Caco-2 (cell line): ENCODE measurements at regions not wholly inside any gene's neighbourhood (a gene's known extent, or its start where the extent isn't known, plus 50 kb on each side); places are given as distances from the start of the nearest gene placed in this dataset.

Source experiments
- BruUV-seq: library from RNA; stranded (reverse); fragments of 400-500 nt; replicated peaks from 2 replicates; lab custom pipeline; 2021; lab: Mats Ljungman, UMichigan
- CTCF ChIA-PET: fragments of 300-600 bp; sonication (Branson Sonifier 250); formaldehyde crosslinking; loops from one replicate; lab custom pipeline; 2022; ENCODE audit warnings: antibody characterized with exemption; lab: Charles Lee
- POLR2A ChIA-PET: fragments of 300-600 bp; sonication (Branson Sonifier 250); formaldehyde crosslinking; loops from one replicate; lab custom pipeline; 2022; ENCODE audit warnings: antibody characterized with exemption; lab: Charles Lee
- DNase-seq, 2 experiments: peaks; one replicate each; pipeline versions ENCODE4 v3.0.0 to v3.0.0-alpha.2; 2020 to 2022
- H3K27me3 ChIP-seq: replicated peaks from 2 replicates; pipeline ENCODE4 v1.6.0; 2011; ENCODE audit warnings: low read length; ENCODE audit not compliant: control insufficient read depth, insufficient read depth
- H3K36me3 ChIP-seq: 2 replicates; pipeline ENCODE4 v1.5.1; 2011; ENCODE audit warnings: low read length; ENCODE audit not compliant: control insufficient read depth, insufficient read depth
- H3K4me1 ChIP-seq: fragments of 250-450 bp; sonication (Bioruptor Pico); 2 replicates; pipeline ENCODE4 v1.5.1; 2020; ENCODE audit warnings: mild to moderate bottlenecking
- H3K4me3 ChIP-seq: 2 replicates; pipeline ENCODE4 v1.5.1; 2011; ENCODE audit warnings: low read depth, mild to moderate bottlenecking, control low read depth, low read length
- H3K9me3 ChIP-seq: fragments of 250-450 bp; sonication (Bioruptor Pico); 2 replicates; pipeline ENCODE4 v1.5.1; 2020; ENCODE audit warnings: mild to moderate bottlenecking, moderate library complexity
- H3K27ac Mint-ChIP-seq: one replicate; pipeline ENCODE4 v1.8.0; 2022; ENCODE audit warnings: mixed read lengths; ENCODE audit not compliant: unreplicated experiment
- H3K27me3 Mint-ChIP-seq: one replicate; pipeline ENCODE4 v1.8.0; 2022; ENCODE audit warnings: mixed read lengths; ENCODE audit not compliant: insufficient read depth, unreplicated experiment
- H3K36me3 Mint-ChIP-seq: one replicate; pipeline ENCODE4 v1.8.0; 2022; ENCODE audit warnings: mild to moderate bottlenecking, mixed read lengths; ENCODE audit not compliant: insufficient read depth, unreplicated experiment
- H3K4me1 Mint-ChIP-seq: one replicate; pipeline ENCODE4 v1.8.0; 2022; ENCODE audit warnings: low read depth, mixed read lengths; ENCODE audit not compliant: unreplicated experiment
- H3K4me3 Mint-ChIP-seq: one replicate; pipeline ENCODE4 v1.8.0; 2022; ENCODE audit warnings: mild to moderate bottlenecking, moderate library complexity, mixed read lengths; ENCODE audit not compliant: unreplicated experiment
- H3K9me3 Mint-ChIP-seq: one replicate; pipeline ENCODE4 v1.8.0; 2022; ENCODE audit warnings: mixed read lengths; ENCODE audit not compliant: unreplicated experiment
- intact Hi-C: fragments of 100-400 bp; cut with micrococcal nuclease; formaldehyde crosslinking; loops from one replicate; pipeline ENCODE4 v1.10.0; 2022; ENCODE audit not compliant: unreplicated experiment
- TF ChIP-seq, protein P1 (sequence below), 2 experiments: fragments of 200-600 bp in 1 of 2; IDR thresholded peaks; 1 replicate in 1 of 2; 2 replicates in 1 of 2; pipeline versions ENCODE4 v1.5.1 to v1.8.0; 2011 to 2022; ENCODE audit warnings: antibody characterized with exemption in 1 of 2, control low read depth in 1 of 2, inconsistent platforms in 1 of 2, low read depth in 1 of 2, low read length in 1 of 2, mild to moderate bottlenecking in 1 of 2, moderate library complexity in 1 of 2; ENCODE audit not compliant: insufficient read depth in 1 of 2, severe bottlenecking in 1 of 2, unreplicated experiment in 1 of 2

DNA sequence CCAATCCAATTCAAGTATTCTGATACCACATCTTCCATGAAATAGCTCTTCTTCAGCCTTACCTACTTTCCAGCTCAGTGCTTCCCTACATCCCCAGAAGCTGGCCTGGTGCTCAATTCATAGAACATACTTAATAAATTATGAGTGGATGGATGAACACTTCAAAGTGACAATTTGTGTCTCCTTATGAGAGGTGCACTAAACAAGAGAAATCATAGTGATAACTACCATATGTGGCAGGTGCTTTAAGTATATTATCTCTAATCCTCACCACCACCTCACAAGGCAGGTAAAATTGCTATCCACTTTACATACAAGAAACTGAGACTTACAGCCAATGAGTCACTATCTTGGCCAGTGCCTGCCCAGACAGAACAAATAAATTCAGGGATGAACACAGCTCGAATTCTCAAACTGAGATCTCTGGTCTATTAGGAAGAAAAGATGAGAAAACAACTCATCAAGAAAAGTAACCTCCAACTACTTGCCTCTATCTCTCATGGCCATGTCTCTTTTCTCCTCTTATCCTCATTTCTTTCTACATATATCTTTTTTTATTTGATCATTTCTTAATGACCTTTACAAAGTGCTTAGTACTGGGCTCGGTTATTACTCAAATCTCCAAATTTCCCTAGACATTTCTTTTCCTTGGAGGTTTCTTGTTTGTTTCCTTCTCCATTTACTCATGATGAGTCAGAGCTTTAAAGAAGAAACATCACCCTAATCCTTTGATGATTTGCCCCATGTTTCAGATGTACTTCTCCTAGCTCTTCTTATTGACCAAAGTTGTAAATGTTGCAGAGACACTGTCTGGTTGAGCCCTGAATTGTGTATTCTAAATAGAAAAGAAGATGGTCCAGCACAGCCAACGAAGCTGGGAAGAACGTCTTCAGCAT, 161.5 kb downstream of the RPS29 start:
- Mint-ChIP-seq H3K27me3 (peaks cover 21% of the 10 kb centered on the region), H3K27ac (no peak overlapping the region), H3K4me1 (peaks cover 5% of the 10 kb centered on the region), H3K4me3 (no peak overlapping the region), H3K9me3 (no peaks in the 10 kb centered on the region), H3K36me3 (no peaks in the 10 kb centered on the region)
- intact Hi-C loops = no loop called here
- DNase-seq = no peak
- ChIA-PET CTCF (no interaction called here), POLR2A (no interaction called here)
- TF ChIP-seq, protein P1, sequence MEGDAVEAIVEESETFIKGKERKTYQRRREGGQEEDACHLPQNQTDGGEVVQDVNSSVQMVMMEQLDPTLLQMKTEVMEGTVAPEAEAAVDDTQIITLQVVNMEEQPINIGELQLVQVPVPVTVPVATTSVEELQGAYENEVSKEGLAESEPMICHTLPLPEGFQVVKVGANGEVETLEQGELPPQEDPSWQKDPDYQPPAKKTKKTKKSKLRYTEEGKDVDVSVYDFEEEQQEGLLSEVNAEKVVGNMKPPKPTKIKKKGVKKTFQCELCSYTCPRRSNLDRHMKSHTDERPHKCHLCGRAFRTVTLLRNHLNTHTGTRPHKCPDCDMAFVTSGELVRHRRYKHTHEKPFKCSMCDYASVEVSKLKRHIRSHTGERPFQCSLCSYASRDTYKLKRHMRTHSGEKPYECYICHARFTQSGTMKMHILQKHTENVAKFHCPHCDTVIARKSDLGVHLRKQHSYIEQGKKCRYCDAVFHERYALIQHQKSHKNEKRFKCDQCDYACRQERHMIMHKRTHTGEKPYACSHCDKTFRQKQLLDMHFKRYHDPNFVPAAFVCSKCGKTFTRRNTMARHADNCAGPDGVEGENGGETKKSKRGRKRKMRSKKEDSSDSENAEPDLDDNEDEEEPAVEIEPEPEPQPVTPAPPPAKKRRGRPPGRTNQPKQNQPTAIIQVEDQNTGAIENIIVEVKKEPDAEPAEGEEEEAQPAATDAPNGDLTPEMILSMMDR (IDR thresholded peaks at IDR 0.05; ENCODE audit: insufficient read depth in 1 of 2, low read depth in 1 of 2, low read length in 1 of 2, severe bottlenecking in 1 of 2, unreplicated experiment in 1 of 2) = no peak
- Histone ChIP-seq H3K36me3 (no peaks in the 10 kb centered on the region), H3K4me1 (no peaks in the 10 kb centered on the region), H3K9me3 (no peaks in the 10 kb centered on the region), H3K4me3 (no peak overlapping the region), H3K27me3 (no peaks in the 10 kb centered on the region)
- no TSS peak for BruUV-seq

DNA sequence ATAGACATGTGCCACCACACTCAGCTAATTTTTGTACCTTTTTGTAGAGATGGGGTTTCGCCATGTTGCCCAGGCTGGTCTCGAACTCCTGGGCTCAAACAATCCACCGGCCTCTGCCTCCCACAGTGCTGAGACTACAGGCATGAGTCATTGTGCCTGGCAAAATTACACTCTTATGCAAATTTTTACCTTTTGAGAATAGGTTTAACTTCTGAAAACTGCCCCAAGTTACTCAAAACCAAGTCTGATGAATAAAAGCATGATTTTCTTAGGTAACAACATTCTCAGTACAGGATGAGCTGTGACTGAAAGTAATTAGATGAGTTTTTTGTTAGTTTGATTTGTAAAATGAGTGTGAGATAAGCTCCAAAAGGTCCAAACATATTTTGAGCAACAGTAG, 166.0 kb downstream of the RPS29 start:
- Histone ChIP-seq H3K4me1 (no peaks in the 10 kb centered on the region), H3K4me3 (no peak overlapping the region), H3K36me3 (no peaks in the 10 kb centered on the region), H3K27me3 (no peaks in the 10 kb centered on the region), H3K9me3 (no peaks in the 10 kb centered on the region)
- H3K4me1 Mint-ChIP-seq = peaks cover 3% of the 10 kb centered on the region
- H3K27ac Mint-ChIP-seq = no peak overlapping the region
- ChIA-PET POLR2A (no interaction called here), CTCF (no interaction called here)
- intact Hi-C loops = no loop called here
- DNase-seq = no peak
- TF ChIP-seq, protein P1 (IDR thresholded peaks at IDR 0.05; ENCODE audit: insufficient read depth in 1 of 2, low read depth in 1 of 2, low read length in 1 of 2, severe bottlenecking in 1 of 2, unreplicated experiment in 1 of 2) = no peak
- no TSS peak for BruUV-seq
- no peaks in the 10 kb centered on the region for H3K36me3 Mint-ChIP-seq
- H3K9me3 Mint-ChIP-seq = no peaks in the 10 kb centered on the region
- peaks cover 21% of the 10 kb centered on the region for H3K27me3 Mint-ChIP-seq
- no peak overlapping the region for H3K4me3 Mint-ChIP-seq

DNA sequence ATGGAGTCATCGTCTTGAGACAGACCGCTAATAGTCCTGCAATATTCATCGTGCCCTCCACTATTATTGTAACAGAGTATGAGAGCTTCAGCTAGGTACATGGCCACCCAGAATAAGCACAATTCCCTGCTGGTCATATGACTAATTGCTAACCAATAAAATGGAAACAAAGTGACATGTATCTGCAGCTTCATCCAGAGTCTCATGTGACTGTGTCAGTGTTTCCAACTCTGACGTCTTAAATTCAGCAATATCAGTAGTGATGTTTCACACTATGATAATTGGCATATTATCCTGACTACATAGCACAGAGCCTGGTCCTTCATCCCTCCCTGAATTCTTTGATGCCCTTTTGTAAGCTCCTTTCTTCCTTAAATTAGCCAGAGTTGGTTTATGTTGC, 167.4 kb downstream of the RPS29 start:
- ChIA-PET CTCF (no interaction called here), POLR2A (no interaction called here)
- H3K27ac Mint-ChIP-seq = no peak overlapping the region
- H3K27me3 ChIP-seq = no peaks in the 10 kb centered on the region
- no peak overlapping the region for H3K4me3 Mint-ChIP-seq
- H3K36me3 Mint-ChIP-seq = no peaks in the 10 kb centered on the region
- H3K9me3 Mint-ChIP-seq = no peaks in the 10 kb centered on the region
- no peak for DNase-seq
- TF ChIP-seq, protein P1 (IDR thresholded peaks at IDR 0.05; ENCODE audit: insufficient read depth in 1 of 2, low read depth in 1 of 2, low read length in 1 of 2, severe bottlenecking in 1 of 2, unreplicated experiment in 1 of 2) = no peak
- BruUV-seq = no TSS peak
- H3K4me3 ChIP-seq = no peak overlapping the region
- H3K9me3 ChIP-seq = no peaks in the 10 kb centered on the region
- peaks cover 19% of the 10 kb centered on the region for H3K27me3 Mint-ChIP-seq
- intact Hi-C loops = no loop called here
- no peaks in the 10 kb centered on the region for H3K4me1 ChIP-seq
- no peaks in the 10 kb centered on the region for H3K36me3 ChIP-seq
- H3K4me1 Mint-ChIP-seq = no peaks in the 10 kb centered on the region
